ENCODE measurements at regions not wholly inside any gene's neighbourhood (a gene's known extent, or its start where the extent isn't known, plus 50 kb on each side); places are given as distances from the start of the nearest gene placed in this dataset.

GRCh38 chr4:146998157-146998556, 52.5 kb upstream of the TTC29 start:
- no peak for DNase-seq

GRCh38 chr4:147003956-147004809, 58.5 kb upstream of the TTC29 start:
- DNase-seq: no peak

- no peak for DNase-seq
Observed at GRCh38 chr4:147006229-147006628, 60.6 kb upstream of the TTC29 start.

- DNase-seq: no peak
Observed at GRCh38 chr4:147009875-147010274, 64.2 kb upstream of the TTC29 start.

- DNase-seq: no peak
Observed at GRCh38 chr4:147011411-147011810, 65.7 kb upstream of the TTC29 start.

- DNase-seq: no peak
Observed at GRCh38 chr4:147012059-147012707, 66.5 kb upstream of the TTC29 start.

GRCh38 chr4:147014946-147015345, 69.3 kb upstream of the TTC29 start:
- no peak for DNase-seq

GRCh38 chr4:147015491-147015890, 69.8 kb upstream of the TTC29 start:
- no peak for DNase-seq

GRCh38 chr4:147017081-147017480, 71.4 kb upstream of the TTC29 start:
- no peak for DNase-seq

GRCh38 chr4:147019091-147019490, 73.4 kb upstream of the TTC29 start:
- peak; percentile 13 to 42 for DNase-seq

GRCh38 chr4:147020456-147020855, 74.8 kb upstream of the TTC29 start:
- DNase-seq: no peak

- no peak for DNase-seq
Observed at GRCh38 chr4:147025042-147025441, 79.4 kb upstream of the TTC29 start.

GRCh38 chr4:147029296-147029695, 83.6 kb upstream of the TTC29 start:
- no peak for DNase-seq

GRCh38 chr4:147034372-147034771, 88.7 kb upstream of the TTC29 start:
- no peak for DNase-seq

- no peak for DNase-seq
Observed at GRCh38 chr4:147037069-147037468, 91.4 kb upstream of the TTC29 start.

- DNase-seq: no peak
Observed at GRCh38 chr4:147039976-147040575, 94.4 kb upstream of the TTC29 start.

GRCh38 chr4:147040874-147041273, 95.2 kb upstream of the TTC29 start:
- DNase-seq: no peak

- no peak for DNase-seq
Observed at GRCh38 chr4:147041376-147041775, 95.7 kb upstream of the TTC29 start.

- no peak for DNase-seq
Observed at GRCh38 chr4:147042046-147042445, 96.4 kb upstream of the TTC29 start.

GRCh38 chr4:147044241-147044640, 98.6 kb upstream of the TTC29 start:
- DNase-seq: no peak

- DNase-seq: no peak
Observed at GRCh38 chr4:147049946-147050345, 104.3 kb upstream of the TTC29 start.

GRCh38 chr4:147050356-147050765, 104.7 kb upstream of the TTC29 start:
- DNase-seq: no peak

- no peak for DNase-seq
Observed at GRCh38 chr4:147052361-147052760, 106.7 kb upstream of the TTC29 start.
